HepG2 (cell line): ENCODE measurements at regions not wholly inside any gene's neighbourhood (a gene's known extent, or its start where the extent isn't known, plus 50 kb on each side); places are given as distances from the start of the nearest gene placed in this dataset.

Source experiments
- ATAC-seq: fragments of 200-7000 bp; cut with Tn5 transposase; 3 replicates; pipeline ENCODE4 v1.9.1; 2020; ENCODE audit warnings: mild to moderate bottlenecking, moderate library complexity
- BruUV-seq: library from RNA; stranded (reverse); fragments of 400-500 nt; replicated peaks from 2 replicates; lab custom pipeline; 2021; lab: Mats Ljungman, UMichigan
- CTCF ChIA-PET: fragments of 300-600 bp; formaldehyde crosslinking; extraction: SDS; loops from one replicate; lab custom pipeline; 2021; ENCODE audit warnings: low total read pairs, inconsistent platforms, low intra/inter-chr PET ratio; lab: Yijun Ruan, JAX
- POLR2A ChIA-PET: fragments of 350-600 bp; sonication (Branson Sonifier 250); formaldehyde crosslinking; loops from one replicate; lab custom pipeline; 2020; ENCODE audit warnings: antibody characterized with exemption, inconsistent platforms; lab: Yijun Ruan, JAX
- DNase-seq: peaks from one replicate; pipeline ENCODE4 v3.0.0-alpha.2; 2015; ENCODE audit warnings: low spot score
- FAIRE-seq: peaks from 3 replicates; lab custom pipeline; 2011; peaks lifted over from hg19 to GRCh38; lab: Jason Lieb, UNC
- H2AFZ ChIP-seq: one replicate; pipeline ENCODE4 v1.6.1; 2011; ENCODE audit warnings: low read length, inconsistent platforms
- H3K27ac ChIP-seq: fragments of 300-600 bp; 3 replicates; pipeline ENCODE4 v1.8.0; 2011; ENCODE audit warnings: mixed run types, mild to moderate bottlenecking, mixed read lengths, low read length, inconsistent platforms; ENCODE audit not compliant: insufficient read depth; ENCODE audit errors: extremely low read length
- H3K27me3 ChIP-seq, 2 experiments: fragments of 200-600 bp in 1 of 2; 2 replicates in 1 of 2; 3 replicates in 1 of 2; pipeline versions ENCODE4 v1.6.0 to v1.8.0; 2011; ENCODE audit warnings: low read length in 2 of 2, mild to moderate bottlenecking in 2 of 2, moderate library complexity in 2 of 2, inconsistent platforms in 1 of 2; ENCODE audit not compliant: insufficient read depth in 2 of 2, control insufficient read depth in 1 of 2
- H3K36me3 ChIP-seq, 2 experiments: fragments of 200-600 bp in 1 of 2; replicated peaks in 1 of 2; 2 replicates in 1 of 2; 3 replicates in 1 of 2; pipeline versions ENCODE4 v1.5.1 to v1.8.0; 2011; ENCODE audit warnings: low read length in 2 of 2, inconsistent platforms in 1 of 2; ENCODE audit not compliant: insufficient read depth in 2 of 2, control insufficient read depth in 1 of 2
- H3K4me1 ChIP-seq: 2 replicates; pipeline ENCODE4 v1.5.1; 2012; ENCODE audit warnings: low read length, inconsistent platforms; ENCODE audit not compliant: insufficient read depth
- H3K4me2 ChIP-seq: 2 replicates; pipeline ENCODE4 v1.6.0; 2011; ENCODE audit warnings: low read depth, low read length, inconsistent platforms
- H3K4me3 ChIP-seq, 3 experiments: fragments of 200-600 bp in 1 of 3; sonication (generic), shearing (Covaris generic) in 1 of 3; replicated peaks in 1 of 3; 2 replicates each; pipeline ENCODE4 v1.5.1; 2011 to 2016; ENCODE audit warnings: low read length in 3 of 3, inconsistent platforms in 2 of 3, low read depth in 2 of 3, mild to moderate bottlenecking in 2 of 3, control low read depth in 1 of 3, mixed read lengths in 1 of 3; ENCODE audit not compliant: insufficient read depth in 1 of 3
- H3K79me2 ChIP-seq: one replicate; pipeline ENCODE4 v1.6.1; 2011; ENCODE audit warnings: low read length, inconsistent platforms; ENCODE audit not compliant: insufficient read depth
- H3K9ac ChIP-seq: 2 replicates; pipeline ENCODE4 v1.6.0; 2011; ENCODE audit warnings: mild to moderate bottlenecking, low read depth, low read length, inconsistent platforms; ENCODE audit not compliant: insufficient read depth
- H3K9me3 ChIP-seq: 2 replicates; pipeline ENCODE4 v1.5.1; 2012; ENCODE audit warnings: mild to moderate bottlenecking, low read length
- H4K20me1 ChIP-seq: 2 replicates; pipeline ENCODE4 v1.6.0; 2011; ENCODE audit warnings: inconsistent platforms, mild to moderate bottlenecking, low read length, moderate library complexity; ENCODE audit not compliant: insufficient read depth
- GPN1 ChIP-seq: sonication (generic); formaldehyde crosslinking; IDR thresholded peaks from 2 replicates; pipeline ENCODE4 v1.5.1; 2020; ENCODE audit warnings: missing genetic modification reagents, borderline replicate concordance
- HHEX ChIP-seq: IDR thresholded peaks from 2 replicates; pipeline ENCODE4 v1.6.1; 2016; ENCODE audit warnings: control low read depth
- NFE2 ChIP-seq: sonication (generic); formaldehyde crosslinking; IDR thresholded peaks from 2 replicates; pipeline ENCODE4 v1.4.0; 2020; ENCODE audit warnings: missing genetic modification reagents
- TBP ChIP-seq: sonication (generic); formaldehyde crosslinking; IDR thresholded peaks from 2 replicates; pipeline ENCODE4 v1.5.0; 2020; ENCODE audit warnings: missing genetic modification reagents
- WIZ ChIP-seq: sonication (generic); formaldehyde crosslinking; IDR thresholded peaks from 2 replicates; pipeline ENCODE4 v1.5.1; 2020; ENCODE audit warnings: mild to moderate bottlenecking, missing genetic modification reagents
- ZNF253 ChIP-seq: sonication (generic); formaldehyde crosslinking; IDR thresholded peaks from 2 replicates; pipeline ENCODE4 v1.8.0; 2022; ENCODE audit warnings: mild to moderate bottlenecking, missing genetic modification reagents, borderline replicate concordance
- ZNF577 ChIP-seq: sonication (generic); formaldehyde crosslinking; IDR thresholded peaks from 2 replicates; pipeline ENCODE4 v1.4.0; 2020; ENCODE audit warnings: mild to moderate bottlenecking, low read depth, missing genetic modification reagents, borderline replicate concordance
- WGBS: methylation state at CpG from one replicate; pipeline ENCODE4 v1.1.6; 2017; ENCODE audit warnings: low lambda C conversion rate; 5-methylcytosine and 5-hydroxymethylcytosine counted together
- in situ Hi-C: cut with HindIII; loops from 2 replicates; pipeline ENCODE4 v1.10.0; 2017; ENCODE audit warnings: low pct_unique_long_range_greater_than_20kb; ENCODE audit not compliant: extremely low pct_ligation_motif_present
- intact Hi-C: fragments of 100-400 bp; cut with micrococcal nuclease; formaldehyde crosslinking; loops from one replicate; pipeline ENCODE4 v1.10.0; 2022; ENCODE audit not compliant: unreplicated experiment
- TF ChIP-seq, protein P1 (sequence below): sonication (generic); formaldehyde crosslinking; IDR thresholded peaks from 2 replicates; pipeline ENCODE4 v1.5.0; 2020; ENCODE audit warnings: mild to moderate bottlenecking, missing genetic modification reagents
- TF ChIP-seq, protein P2 (sequence below): sonication (generic); formaldehyde crosslinking; IDR thresholded peaks from 2 replicates; pipeline ENCODE4 v1.5.1; 2020; ENCODE audit warnings: missing genetic modification reagents, mild to moderate bottlenecking, borderline replicate concordance
- TF ChIP-seq, protein P3 (sequence below), 2 experiments: sonication (generic) in 1 of 2; formaldehyde crosslinking in 1 of 2; IDR thresholded peaks; 2 replicates each; pipeline versions ENCODE4 v1.4.0 to v1.6.1; 2016 to 2020; ENCODE audit warnings: borderline replicate concordance in 1 of 2, low read depth in 1 of 2, mild to moderate bottlenecking in 1 of 2, missing genetic modification reagents in 1 of 2

DNA sequence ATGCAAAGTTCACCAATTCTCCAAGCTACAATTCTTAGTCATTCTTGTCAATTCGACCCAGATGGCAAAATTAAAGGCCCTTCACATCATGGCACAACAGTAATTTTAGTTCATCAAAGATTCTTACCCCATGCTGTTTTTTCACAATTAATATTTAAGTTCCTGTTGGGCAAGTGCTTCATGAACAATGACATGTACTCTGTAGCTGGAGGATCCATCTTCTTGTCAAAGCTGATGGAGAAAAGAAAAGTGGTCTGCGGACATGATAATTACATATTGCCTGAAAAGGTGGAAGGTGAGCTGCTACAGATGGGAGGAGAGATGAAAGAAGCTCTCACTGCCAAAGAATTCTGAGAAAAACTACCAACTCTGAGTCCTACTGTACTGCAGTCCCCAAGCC lies 1370.3 kb upstream of the SLC10A2 start:
- Histone ChIP-seq H3K79me2 (no peaks in the 10 kb centered on the region), H3K9ac (no peak overlapping the region), H3K27me3 (no peaks in the 10 kb centered on the region), H3K4me2 (no peak overlapping the region), H3K9me3 (peaks cover 47% of the 10 kb centered on the region), H3K4me3 (no peak overlapping the region), H3K27ac (no peak overlapping the region), H4K20me1 (no peaks in the 10 kb centered on the region), H2AFZ (no peak overlapping the region), H3K36me3 (no peaks in the 10 kb centered on the region), H3K4me1 (no peaks in the 10 kb centered on the region)
- 22% methylated on average over 2 of the region's 2 CpGs for whole genome bisulfite sequencing
- TF ChIP-seq ZNF577 (CRISPR knock-in tag) = no peak
- ATAC-seq = no peak
- in situ Hi-C loops = no loop called here
- ChIA-PET POLR2A (no interaction called here), CTCF (no interaction called here)
- no peak for DNase-seq
- FAIRE-seq = no peak
- intact Hi-C loops = no loop called here
- BruUV-seq = no TSS peak

GRCh38 chr13:104431895-104432294 lies 1365.7 kb upstream of the SLC10A2 start:
- intact Hi-C loops = no loop called here
- H4K20me1 ChIP-seq = no peaks in the 10 kb centered on the region
- H3K4me2 ChIP-seq = no peak overlapping the region
- CTCF ChIA-PET = no interaction called here
- 7% methylated on average over 1 of the region's 1 CpG for WGBS
- H3K27ac ChIP-seq = no peak overlapping the region
- H3K4me1 ChIP-seq = no peaks in the 10 kb centered on the region
- POLR2A ChIA-PET = no interaction called here
- H3K27me3 ChIP-seq = no peaks in the 10 kb centered on the region
- H3K4me3 ChIP-seq = no peak overlapping the region
- ATAC-seq (no peak), FAIRE-seq (no peak), DNase-seq (no peak)
- H3K9me3 ChIP-seq = peaks cover 60% of the 10 kb centered on the region
- H3K9ac ChIP-seq = no peak overlapping the region
- H3K79me2 ChIP-seq = no peaks in the 10 kb centered on the region
- in situ Hi-C loops = no loop called here
- H2AFZ ChIP-seq = no peak overlapping the region
- no TSS peak for BruUV-seq
- H3K36me3 ChIP-seq = no peaks in the 10 kb centered on the region
- TF ChIP-seq, protein P1, sequence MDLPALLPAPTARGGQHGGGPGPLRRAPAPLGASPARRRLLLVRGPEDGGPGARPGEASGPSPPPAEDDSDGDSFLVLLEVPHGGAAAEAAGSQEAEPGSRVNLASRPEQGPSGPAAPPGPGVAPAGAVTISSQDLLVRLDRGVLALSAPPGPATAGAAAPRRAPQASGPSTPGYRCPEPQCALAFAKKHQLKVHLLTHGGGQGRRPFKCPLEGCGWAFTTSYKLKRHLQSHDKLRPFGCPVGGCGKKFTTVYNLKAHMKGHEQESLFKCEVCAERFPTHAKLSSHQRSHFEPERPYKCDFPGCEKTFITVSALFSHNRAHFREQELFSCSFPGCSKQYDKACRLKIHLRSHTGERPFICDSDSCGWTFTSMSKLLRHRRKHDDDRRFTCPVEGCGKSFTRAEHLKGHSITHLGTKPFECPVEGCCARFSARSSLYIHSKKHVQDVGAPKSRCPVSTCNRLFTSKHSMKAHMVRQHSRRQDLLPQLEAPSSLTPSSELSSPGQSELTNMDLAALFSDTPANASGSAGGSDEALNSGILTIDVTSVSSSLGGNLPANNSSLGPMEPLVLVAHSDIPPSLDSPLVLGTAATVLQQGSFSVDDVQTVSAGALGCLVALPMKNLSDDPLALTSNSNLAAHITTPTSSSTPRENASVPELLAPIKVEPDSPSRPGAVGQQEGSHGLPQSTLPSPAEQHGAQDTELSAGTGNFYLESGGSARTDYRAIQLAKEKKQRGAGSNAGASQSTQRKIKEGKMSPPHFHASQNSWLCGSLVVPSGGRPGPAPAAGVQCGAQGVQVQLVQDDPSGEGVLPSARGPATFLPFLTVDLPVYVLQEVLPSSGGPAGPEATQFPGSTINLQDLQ = no peak
- TF ChIP-seq, protein P2, sequence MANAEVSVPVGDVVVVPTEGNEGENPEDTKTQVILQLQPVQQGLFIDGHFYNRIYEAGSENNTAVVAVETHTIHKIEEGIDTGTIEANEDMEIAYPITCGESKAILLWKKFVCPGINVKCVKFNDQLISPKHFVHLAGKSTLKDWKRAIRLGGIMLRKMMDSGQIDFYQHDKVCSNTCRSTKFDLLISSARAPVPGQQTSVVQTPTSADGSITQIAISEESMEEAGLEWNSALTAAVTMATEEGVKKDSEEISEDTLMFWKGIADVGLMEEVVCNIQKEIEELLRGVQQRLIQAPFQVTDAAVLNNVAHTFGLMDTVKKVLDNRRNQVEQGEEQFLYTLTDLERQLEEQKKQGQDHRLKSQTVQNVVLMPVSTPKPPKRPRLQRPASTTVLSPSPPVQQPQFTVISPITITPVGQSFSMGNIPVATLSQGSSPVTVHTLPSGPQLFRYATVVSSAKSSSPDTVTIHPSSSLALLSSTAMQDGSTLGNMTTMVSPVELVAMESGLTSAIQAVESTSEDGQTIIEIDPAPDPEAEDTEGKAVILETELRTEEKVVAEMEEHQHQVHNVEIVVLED (CRISPR knock-in tag) = no peak
- TF ChIP-seq TBP (no peak), WIZ (CRISPR knock-in tag) (no peak), ZNF253 (CRISPR knock-in tag) (no peak), GPN1 (CRISPR knock-in tag) (no peak), NFE2 (no peak), HHEX (CRISPR knock-in tag) (no peak)
- TF ChIP-seq, protein P3, sequence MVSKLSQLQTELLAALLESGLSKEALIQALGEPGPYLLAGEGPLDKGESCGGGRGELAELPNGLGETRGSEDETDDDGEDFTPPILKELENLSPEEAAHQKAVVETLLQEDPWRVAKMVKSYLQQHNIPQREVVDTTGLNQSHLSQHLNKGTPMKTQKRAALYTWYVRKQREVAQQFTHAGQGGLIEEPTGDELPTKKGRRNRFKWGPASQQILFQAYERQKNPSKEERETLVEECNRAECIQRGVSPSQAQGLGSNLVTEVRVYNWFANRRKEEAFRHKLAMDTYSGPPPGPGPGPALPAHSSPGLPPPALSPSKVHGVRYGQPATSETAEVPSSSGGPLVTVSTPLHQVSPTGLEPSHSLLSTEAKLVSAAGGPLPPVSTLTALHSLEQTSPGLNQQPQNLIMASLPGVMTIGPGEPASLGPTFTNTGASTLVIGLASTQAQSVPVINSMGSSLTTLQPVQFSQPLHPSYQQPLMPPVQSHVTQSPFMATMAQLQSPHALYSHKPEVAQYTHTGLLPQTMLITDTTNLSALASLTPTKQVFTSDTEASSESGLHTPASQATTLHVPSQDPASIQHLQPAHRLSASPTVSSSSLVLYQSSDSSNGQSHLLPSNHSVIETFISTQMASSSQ (IDR thresholded peaks at IDR 0.05; ENCODE audit: low read depth) = no peak
- TF ChIP-seq, protein P3 (CRISPR knock-in tag; IDR thresholded peaks at IDR 0.05; ENCODE audit: borderline replicate concordance) = no peak
